ENCODE measurements at regions not wholly inside any gene's neighbourhood (a gene's known extent, or its start where the extent isn't known, plus 50 kb on each side); places are given as distances from the start of the nearest gene placed in this dataset.
"Not testable (repeated sequence)": the region's sequence is repeated elsewhere in the genome, so short reads cannot be mapped to it uniquely, and the experiment has no call there.

DNA sequence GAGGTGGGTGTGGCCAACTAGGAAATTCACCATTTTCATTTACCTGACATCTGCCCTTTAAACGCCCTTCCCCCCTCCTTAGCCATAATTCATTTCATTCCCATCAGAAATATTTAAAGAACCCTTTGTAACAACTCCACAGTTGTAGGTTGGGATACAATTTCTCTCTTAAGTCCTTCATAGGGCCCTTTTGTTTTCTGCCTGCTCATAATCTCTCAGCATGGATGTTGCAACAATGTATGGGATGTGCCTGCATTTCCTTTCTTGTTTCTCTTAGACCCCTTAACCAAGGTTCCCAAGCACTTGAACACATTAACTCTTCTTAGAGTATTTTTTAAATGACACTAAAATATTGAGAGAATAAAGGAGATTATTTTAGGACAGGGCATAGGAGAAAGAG, 51.7 kb upstream of the MYO10 start:
- Mint-ChIP-seq H3K27me3 (ENCODE audit: unreplicated experiment) (no peaks in the 10 kb centered on the region), H3K4me3 (ENCODE audit: unreplicated experiment) (no peak overlapping the region), H3K9me3 (ENCODE audit: unreplicated experiment) (no peaks in the 10 kb centered on the region), H3K4me1 (ENCODE audit: unreplicated experiment) (peaks cover 21% of the 10 kb centered on the region), H3K27ac (ENCODE audit: unreplicated experiment) (no peak overlapping the region), H3K36me3 (ENCODE audit: low read depth, unreplicated experiment) (no peaks in the 10 kb centered on the region)
- DNase-seq (ENCODE audit: low spot score) = no peak
- no peak for TF ChIP-seq CTCF (IDR thresholded peaks at IDR 0.05; ENCODE audit: unreplicated experiment)

DNA sequence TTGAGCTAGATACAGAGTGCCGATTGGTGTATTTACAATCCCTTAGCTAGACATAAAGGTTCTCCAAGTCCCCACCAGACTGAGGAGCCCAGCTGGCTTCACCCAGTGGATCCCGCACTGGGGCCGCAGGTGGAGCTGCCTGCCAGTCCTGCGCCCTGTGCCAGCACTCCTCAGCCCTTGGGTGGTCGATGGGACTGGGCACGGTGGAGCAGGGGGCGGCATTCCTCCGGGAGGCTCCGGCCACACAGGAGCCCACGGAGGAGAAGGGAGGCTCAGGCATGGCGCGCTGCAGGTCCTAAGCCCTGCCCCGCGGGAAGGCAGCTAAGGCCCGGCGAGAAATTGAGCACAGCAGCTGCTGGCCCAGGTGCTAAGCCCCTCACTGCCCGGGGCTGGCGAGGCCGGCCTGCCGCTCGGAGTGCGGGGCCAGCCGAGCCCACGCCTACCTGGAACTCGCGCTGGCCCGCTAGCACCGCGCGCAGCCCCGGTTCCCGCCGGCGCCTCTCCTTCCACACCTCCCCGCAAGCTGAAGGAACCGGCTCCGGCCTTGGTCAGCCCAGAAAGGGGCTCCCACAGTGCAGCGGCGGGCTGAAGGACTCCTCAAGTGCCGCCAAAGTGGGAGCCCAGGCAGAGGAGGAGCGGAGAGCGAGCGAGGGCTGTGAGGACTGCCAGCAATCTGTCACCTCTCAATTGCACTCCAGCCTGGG, 54.9 kb upstream of the MYO10 start:
- not testable (repeated sequence) for H3K27ac Mint-ChIP-seq (ENCODE audit: unreplicated experiment); H3K36me3 Mint-ChIP-seq (ENCODE audit: low read depth, unreplicated experiment); DNase-seq (ENCODE audit: low spot score); H3K9me3 Mint-ChIP-seq (ENCODE audit: unreplicated experiment); H3K27me3 Mint-ChIP-seq (ENCODE audit: unreplicated experiment); H3K4me3 Mint-ChIP-seq (ENCODE audit: unreplicated experiment)
- peaks cover 38% of the 10 kb centered on the region for H3K4me1 Mint-ChIP-seq (ENCODE audit: unreplicated experiment)

GRCh38 chr5:16992006-16992405, 55.9 kb upstream of the MYO10 start:
- no peak for DNase-seq (ENCODE audit: low spot score)
- Mint-ChIP-seq H3K36me3 (ENCODE audit: low read depth, unreplicated experiment) (no peaks in the 10 kb centered on the region), H3K4me1 (ENCODE audit: unreplicated experiment) (peaks cover 35% of the 10 kb centered on the region), H3K27me3 (ENCODE audit: unreplicated experiment) (no peaks in the 10 kb centered on the region), H3K27ac (ENCODE audit: unreplicated experiment) (peak overlapping the region; percentile 61), H3K9me3 (ENCODE audit: unreplicated experiment) (no peaks in the 10 kb centered on the region), H3K4me3 (ENCODE audit: unreplicated experiment) (no peak overlapping the region)
- TF ChIP-seq CTCF (IDR thresholded peaks at IDR 0.05; ENCODE audit: unreplicated experiment) = no peak

DNA sequence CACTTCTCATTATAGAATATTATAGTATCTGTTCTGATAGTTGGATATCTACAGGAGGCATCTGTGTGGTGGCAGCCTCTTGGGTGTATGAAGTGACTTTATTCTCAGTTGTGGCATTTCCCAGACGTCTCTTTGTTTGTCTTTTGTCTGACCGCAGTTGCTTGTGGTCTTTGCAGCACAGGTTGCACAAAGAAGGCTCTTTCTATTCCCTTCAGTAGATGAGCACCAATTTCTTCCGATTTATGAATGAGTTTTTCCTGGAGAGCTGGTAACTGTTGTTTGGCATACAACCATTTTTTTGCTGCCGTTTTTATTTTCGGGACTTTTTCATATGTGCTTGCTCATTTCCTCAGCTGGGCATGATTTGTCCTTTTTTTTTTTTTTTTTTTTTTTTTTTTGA, 56.4 kb upstream of the MYO10 start:
- H3K36me3 Mint-ChIP-seq (ENCODE audit: low read depth, unreplicated experiment) = no peaks in the 10 kb centered on the region
- H3K4me1 Mint-ChIP-seq (ENCODE audit: unreplicated experiment) = peaks cover 33% of the 10 kb centered on the region
- H3K4me3 Mint-ChIP-seq (ENCODE audit: unreplicated experiment) = no peak overlapping the region
- H3K27me3 Mint-ChIP-seq (ENCODE audit: unreplicated experiment) = no peaks in the 10 kb centered on the region
- TF ChIP-seq CTCF (IDR thresholded peaks at IDR 0.05; ENCODE audit: unreplicated experiment) = no peak
- DNase-seq (ENCODE audit: low spot score) = no peak
- H3K9me3 Mint-ChIP-seq (ENCODE audit: unreplicated experiment) = no peaks in the 10 kb centered on the region
- no peak overlapping the region for H3K27ac Mint-ChIP-seq (ENCODE audit: unreplicated experiment)

GRCh38 chr5:16994565-16994964, 58.5 kb upstream of the MYO10 start:
- no peak for DNase-seq (ENCODE audit: low spot score)
- no peak overlapping the region for H3K4me3 Mint-ChIP-seq (ENCODE audit: unreplicated experiment)
- no peaks in the 10 kb centered on the region for H3K36me3 Mint-ChIP-seq (ENCODE audit: low read depth, unreplicated experiment)
- peaks cover 29% of the 10 kb centered on the region for H3K4me1 Mint-ChIP-seq (ENCODE audit: unreplicated experiment)
- H3K27me3 Mint-ChIP-seq (ENCODE audit: unreplicated experiment) = no peaks in the 10 kb centered on the region
- H3K9me3 Mint-ChIP-seq (ENCODE audit: unreplicated experiment) = no peaks in the 10 kb centered on the region
- TF ChIP-seq CTCF (IDR thresholded peaks at IDR 0.05; ENCODE audit: unreplicated experiment) = no peak
- H3K27ac Mint-ChIP-seq (ENCODE audit: unreplicated experiment) = peak overlapping the region; percentile 82
